NCI-H2081 treated with DMSO at 0.1 percent for 48 hours (cell line): ENCODE measurements at regions not wholly inside any gene's neighbourhood (a gene's known extent, or its start where the extent isn't known, plus 50 kb on each side); places are given as distances from the start of the nearest gene placed in this dataset.
"Not testable (repeated sequence)": the region's sequence is repeated elsewhere in the genome, so short reads cannot be mapped to it uniquely, and the experiment has no call there.

Experiments
- DNase-seq: peaks from one replicate; lab custom pipeline; 2025; lab: John Stamatoyannopoulos, UW

GRCh38 chr7:81222692-81223091 is 303.8 kb upstream of the SEMA3C start:
- DNase-seq = not testable (repeated sequence)

- DNase-seq = no peak
These were observed 302.8 kb upstream of the SEMA3C start for GRCh38 chr7:81221527-81222217.

- DNase-seq = no peak
These were observed 299.7 kb upstream of the SEMA3C start for GRCh38 chr7:81218480-81219106.

- no peak for DNase-seq
These were observed 294.5 kb upstream of the SEMA3C start for GRCh38 chr7:81213394-81213793.

GRCh38 chr7:81211934-81212320 is 293.1 kb upstream of the SEMA3C start:
- no peak for DNase-seq

GRCh38 chr7:81211204-81211933 is 292.5 kb upstream of the SEMA3C start:
- no peak for DNase-seq

GRCh38 chr7:81210137-81211064 is 291.6 kb upstream of the SEMA3C start:
- no peak for DNase-seq

- DNase-seq = no peak
These were observed 290.2 kb upstream of the SEMA3C start for GRCh38 chr7:81209059-81209458.

GRCh38 chr7:81207801-81208200 is 288.9 kb upstream of the SEMA3C start:
- no peak for DNase-seq

- DNase-seq = no peak
These were observed 288.0 kb upstream of the SEMA3C start for GRCh38 chr7:81206667-81207360.

GRCh38 chr7:81206217-81206616 is 287.4 kb upstream of the SEMA3C start:
- DNase-seq = no peak

- no peak for DNase-seq
These were observed 282.3 kb upstream of the SEMA3C start for GRCh38 chr7:81201188-81201587.

- DNase-seq = no peak
These were observed 279.9 kb upstream of the SEMA3C start for GRCh38 chr7:81198766-81199165.

- DNase-seq = no peak
These were observed 278.4 kb upstream of the SEMA3C start for GRCh38 chr7:81197266-81197665.

- no peak for DNase-seq
These were observed 276.2 kb upstream of the SEMA3C start for GRCh38 chr7:81195033-81195432.

- no peak for DNase-seq
These were observed 272.3 kb upstream of the SEMA3C start for GRCh38 chr7:81190997-81191768.

GRCh38 chr7:81187753-81188152 is 268.9 kb upstream of the SEMA3C start:
- no peak for DNase-seq

- no peak for DNase-seq
These were observed 267.8 kb upstream of the SEMA3C start for GRCh38 chr7:81186691-81187090.

- DNase-seq = no peak
These were observed 266.2 kb upstream of the SEMA3C start for GRCh38 chr7:81185072-81185471.

GRCh38 chr7:81183326-81183725 is 264.5 kb upstream of the SEMA3C start:
- DNase-seq = no peak

- DNase-seq = not testable (repeated sequence)
These were observed 263.2 kb upstream of the SEMA3C start for GRCh38 chr7:81182056-81182455.
